NT2/D1 (cell line): ENCODE measurements at regions not wholly inside any gene's neighbourhood (a gene's known extent, or its start where the extent isn't known, plus 50 kb on each side); places are given as distances from the start of the nearest gene placed in this dataset.

Experiments used
- YY1 ChIP-seq: IDR thresholded peaks from 2 replicates; pipeline ENCODE4 v1.6.1; 2011; ENCODE audit not compliant: insufficient read length, insufficient read depth
- ZNF274 ChIP-seq: IDR thresholded peaks from 2 replicates; pipeline ENCODE4 v1.6.1; 2011; ENCODE audit warnings: mild to moderate bottlenecking, low read depth, low read length

- TF ChIP-seq ZNF274 (no peak), YY1 (no peak)
Observed at GRCh38 chr10:5305374-5305773, 59.4 kb upstream of the UCN3 start.
